ENCODE measurements at regions not wholly inside any gene's neighbourhood (a gene's known extent, or its start where the extent isn't known, plus 50 kb on each side); places are given as distances from the start of the nearest gene placed in this dataset.

- Histone ChIP-seq H3K36me3 (ENCODE audit: insufficient read depth, low read length) (no peaks in the 10 kb centered on the region), H3K9ac (ENCODE audit: low read depth, low read length) (no peak overlapping the region), H3K4me1 (ENCODE audit: insufficient read depth, low read length) (no peaks in the 10 kb centered on the region), H3K9me3 (ENCODE audit: control insufficient read depth, insufficient read depth, low read length) (no peaks in the 10 kb centered on the region)
These were observed 494.2 kb upstream of the CDH8 start for GRCh38 chr16:62530426-62530825.

GRCh38 chr16:62516001-62516400, 479.8 kb upstream of the CDH8 start:
- Histone ChIP-seq H3K4me1 (ENCODE audit: insufficient read depth, low read length) (no peaks in the 10 kb centered on the region), H3K36me3 (ENCODE audit: insufficient read depth, low read length) (no peaks in the 10 kb centered on the region), H3K9ac (ENCODE audit: low read depth, low read length) (no peak overlapping the region), H3K9me3 (ENCODE audit: control insufficient read depth, insufficient read depth, low read length) (no peaks in the 10 kb centered on the region)

GRCh38 chr16:62503073-62503472, 466.8 kb upstream of the CDH8 start:
- no peaks in the 10 kb centered on the region for H3K9me3 ChIP-seq (ENCODE audit: control insufficient read depth, insufficient read depth, low read length)
- H3K9ac ChIP-seq (ENCODE audit: low read depth, low read length), result no peak overlapping the region
- no peaks in the 10 kb centered on the region for H3K36me3 ChIP-seq (ENCODE audit: insufficient read depth, low read length)
- H3K4me1 ChIP-seq (ENCODE audit: insufficient read depth, low read length), result no peaks in the 10 kb centered on the region; the same call in 1 of the 2 replicates

- no peaks in the 10 kb centered on the region for H3K9me3 ChIP-seq (ENCODE audit: control insufficient read depth, insufficient read depth, low read length)
- no peaks in the 10 kb centered on the region for H3K36me3 ChIP-seq (ENCODE audit: insufficient read depth, low read length)
- H3K9ac ChIP-seq (ENCODE audit: low read depth, low read length), result no peak overlapping the region
- no peaks in the 10 kb centered on the region for H3K4me1 ChIP-seq (ENCODE audit: insufficient read depth, low read length)
These were observed 442.7 kb upstream of the CDH8 start for GRCh38 chr16:62478903-62479458.

GRCh38 chr16:62477796-62478195, 441.6 kb upstream of the CDH8 start:
- Histone ChIP-seq H3K9ac (ENCODE audit: low read depth, low read length) (no peak overlapping the region), H3K9me3 (ENCODE audit: control insufficient read depth, insufficient read depth, low read length) (no peaks in the 10 kb centered on the region), H3K4me1 (ENCODE audit: insufficient read depth, low read length) (no peaks in the 10 kb centered on the region), H3K36me3 (ENCODE audit: insufficient read depth, low read length) (no peaks in the 10 kb centered on the region)

GRCh38 chr16:62475573-62475972, 439.3 kb upstream of the CDH8 start:
- H3K9me3 ChIP-seq (ENCODE audit: control insufficient read depth, insufficient read depth, low read length), result no peaks in the 10 kb centered on the region

GRCh38 chr16:62462971-62463370, 426.7 kb upstream of the CDH8 start:
- Histone ChIP-seq H3K9ac (ENCODE audit: low read depth, low read length) (no peak overlapping the region), H3K9me3 (ENCODE audit: control insufficient read depth, insufficient read depth, low read length) (no peaks in the 10 kb centered on the region), H3K36me3 (ENCODE audit: insufficient read depth, low read length) (no peaks in the 10 kb centered on the region), H3K4me1 (ENCODE audit: insufficient read depth, low read length) (no peaks in the 10 kb centered on the region)

More at GRCh38 chr16:62475573-62475972, 439.3 kb upstream of the CDH8 start:
- no peaks in the 10 kb centered on the region for H3K36me3 ChIP-seq (ENCODE audit: insufficient read depth, low read length)
- H3K4me1 ChIP-seq (ENCODE audit: insufficient read depth, low read length), result no peaks in the 10 kb centered on the region
- no peak overlapping the region for H3K9ac ChIP-seq (ENCODE audit: low read depth, low read length)

- Histone ChIP-seq H3K9me3 (ENCODE audit: control insufficient read depth, insufficient read depth, low read length) (no peaks in the 10 kb centered on the region), H3K9ac (ENCODE audit: low read depth, low read length) (no peak overlapping the region), H3K36me3 (ENCODE audit: insufficient read depth, low read length) (no peaks in the 10 kb centered on the region), H3K4me1 (ENCODE audit: insufficient read depth, low read length) (peaks cover 8% of the 10 kb centered on the region; the same call in 1 of the 2 replicates)
These were observed 414.1 kb upstream of the CDH8 start for GRCh38 chr16:62450291-62450690.

GRCh38 chr16:62445909-62446308, 409.7 kb upstream of the CDH8 start:
- Histone ChIP-seq H3K4me1 (ENCODE audit: insufficient read depth, low read length) (peaks cover 5% of the 10 kb centered on the region; the same call in 1 of the 2 replicates), H3K9me3 (ENCODE audit: control insufficient read depth, insufficient read depth, low read length) (no peaks in the 10 kb centered on the region; the same call in 1 of the 2 replicates), H3K9ac (ENCODE audit: low read depth, low read length) (no peak overlapping the region), H3K36me3 (ENCODE audit: insufficient read depth, low read length) (no peaks in the 10 kb centered on the region)

- H3K9ac ChIP-seq (ENCODE audit: low read depth, low read length), result no peak overlapping the region
- no peaks in the 10 kb centered on the region for H3K4me1 ChIP-seq (ENCODE audit: insufficient read depth, low read length)
- H3K36me3 ChIP-seq (ENCODE audit: insufficient read depth, low read length), result no peaks in the 10 kb centered on the region
- no peaks in the 10 kb centered on the region for H3K9me3 ChIP-seq (ENCODE audit: control insufficient read depth, insufficient read depth, low read length)
These were observed 388.0 kb upstream of the CDH8 start for GRCh38 chr16:62424206-62424605.

GRCh38 chr16:62408760-62409159, 372.5 kb upstream of the CDH8 start:
- Histone ChIP-seq H3K9ac (ENCODE audit: low read depth, low read length) (no peak overlapping the region), H3K9me3 (ENCODE audit: control insufficient read depth, insufficient read depth, low read length) (no peaks in the 10 kb centered on the region), H3K36me3 (ENCODE audit: insufficient read depth, low read length) (no peaks in the 10 kb centered on the region), H3K4me1 (ENCODE audit: insufficient read depth, low read length) (peaks cover 7% of the 10 kb centered on the region; the same call in 1 of the 2 replicates)

- Histone ChIP-seq H3K9me3 (ENCODE audit: control insufficient read depth, insufficient read depth, low read length) (no peaks in the 10 kb centered on the region), H3K4me1 (ENCODE audit: insufficient read depth, low read length) (peaks cover 7% of the 10 kb centered on the region; the same call in 1 of the 2 replicates), H3K36me3 (ENCODE audit: insufficient read depth, low read length) (no peaks in the 10 kb centered on the region), H3K9ac (ENCODE audit: low read depth, low read length) (no peak overlapping the region)
These were observed 370.1 kb upstream of the CDH8 start for GRCh38 chr16:62406387-62406786.

- Histone ChIP-seq H3K36me3 (ENCODE audit: insufficient read depth, low read length) (no peaks in the 10 kb centered on the region), H3K4me1 (ENCODE audit: insufficient read depth, low read length) (peaks cover 7% of the 10 kb centered on the region; the same call in 1 of the 2 replicates), H3K9me3 (ENCODE audit: control insufficient read depth, insufficient read depth, low read length) (no peaks in the 10 kb centered on the region), H3K9ac (ENCODE audit: low read depth, low read length) (no peak overlapping the region)
These were observed 368.8 kb upstream of the CDH8 start for GRCh38 chr16:62404842-62405611.

GRCh38 chr16:62392698-62393097, 356.5 kb upstream of the CDH8 start:
- no peaks in the 10 kb centered on the region for H3K9me3 ChIP-seq (ENCODE audit: control insufficient read depth, insufficient read depth, low read length)
- H3K9ac ChIP-seq (ENCODE audit: low read depth, low read length), result no peak overlapping the region
- H3K36me3 ChIP-seq (ENCODE audit: insufficient read depth, low read length), result no peaks in the 10 kb centered on the region
- no peaks in the 10 kb centered on the region for H3K4me1 ChIP-seq (ENCODE audit: insufficient read depth, low read length)

GRCh38 chr16:62391940-62392339, 355.7 kb upstream of the CDH8 start:
- Histone ChIP-seq H3K9me3 (ENCODE audit: control insufficient read depth, insufficient read depth, low read length) (no peaks in the 10 kb centered on the region), H3K36me3 (ENCODE audit: insufficient read depth, low read length) (no peaks in the 10 kb centered on the region), H3K9ac (ENCODE audit: low read depth, low read length) (no peak overlapping the region), H3K4me1 (ENCODE audit: insufficient read depth, low read length) (no peaks in the 10 kb centered on the region)
